Panc1 (cell line): ENCODE measurements at regions not wholly inside any gene's neighbourhood (a gene's known extent, or its start where the extent isn't known, plus 50 kb on each side); places are given as distances from the start of the nearest gene placed in this dataset.

Experiments
- ATAC-seq: fragments of 200-7000 bp; cut with Tn5 transposase; 2 replicates; pipeline ENCODE4 v1.9.1; 2020; ENCODE audit warnings: mild to moderate bottlenecking, moderate library complexity
- BruUV-seq: library from RNA; stranded (reverse); fragments of 400-500 nt; replicated peaks from 2 replicates; lab custom pipeline; 2021; lab: Mats Ljungman, UMichigan
- CTCF ChIA-PET: fragments of 300-600 bp; sonication (Branson Sonifier 250); formaldehyde crosslinking; loops from one replicate; lab custom pipeline; 2022; ENCODE audit warnings: antibody characterized with exemption; lab: Charles Lee
- POLR2A ChIA-PET: fragments of 300-600 bp; sonication (Branson Sonifier 250); formaldehyde crosslinking; loops from one replicate; lab custom pipeline; 2022; ENCODE audit warnings: antibody characterized with exemption; lab: Charles Lee
- DNase-seq: peaks from one replicate; pipeline ENCODE4 v3.0.0-alpha.2; 2010; ENCODE audit warnings: low read depth, low spot score
- H3K27ac ChIP-seq: 2 replicates; pipeline ENCODE4 v1.5.1; 2011; ENCODE audit warnings: mild to moderate bottlenecking, low read length, inconsistent platforms
- H3K27me3 ChIP-seq: fragments of 200-500 bp; sonication (Bioruptor generic); 2 replicates; pipeline ENCODE4 v1.6.0; 2014; ENCODE audit warnings: low read length, inconsistent platforms; ENCODE audit not compliant: control insufficient read depth, insufficient read depth
- H3K36me3 ChIP-seq: fragments of 200-500 bp; sonication (Bioruptor generic); 2 replicates; pipeline ENCODE4 v1.5.1; 2014; ENCODE audit warnings: inconsistent platforms, mild to moderate bottlenecking, low read length, moderate library complexity; ENCODE audit not compliant: control insufficient read depth, insufficient read depth
- H3K4me1 ChIP-seq: 2 replicates; pipeline ENCODE4 v1.5.1; 2011; ENCODE audit warnings: inconsistent platforms, mild to moderate bottlenecking, low read length, moderate library complexity; ENCODE audit not compliant: control insufficient read depth, insufficient read depth
- H3K4me3 ChIP-seq, 2 experiments: 2 replicates each; pipeline ENCODE4 v1.5.1; 2011 to 2012; ENCODE audit warnings: low read depth in 2 of 2, low read length in 2 of 2, mild to moderate bottlenecking in 2 of 2, inconsistent platforms in 1 of 2, moderate library complexity in 1 of 2
- H3K9me3 ChIP-seq: fragments of 200-500 bp; sonication (Bioruptor generic); 2 replicates; pipeline ENCODE4 v1.5.1; 2014; ENCODE audit warnings: low read depth, mild to moderate bottlenecking, inconsistent platforms, low read length, moderate library complexity; ENCODE audit not compliant: control insufficient read depth, insufficient read depth
- CTCF ChIP-seq: fragments of 450-650 bp; IDR thresholded peaks from 2 replicates; pipeline ENCODE4 v1.5.1; 2017; ENCODE audit warnings: mild to moderate bottlenecking
- POLR2AphosphoS5 ChIP-seq: IDR thresholded peaks from 2 replicates; pipeline ENCODE4 v1.6.1; 2012; ENCODE audit warnings: mild to moderate bottlenecking, low read depth, low read length, moderate library complexity
- SIN3A ChIP-seq: IDR thresholded peaks from 2 replicates; pipeline ENCODE4 v1.6.1; 2012; ENCODE audit warnings: low read depth, mild to moderate bottlenecking, low read length, moderate library complexity, borderline replicate concordance; ENCODE audit not compliant: insufficient read depth
- TCF7L2 ChIP-seq: IDR thresholded peaks from 2 replicates; pipeline ENCODE4 v1.6.1; 2011; ENCODE audit warnings: mild to moderate bottlenecking, low read depth, low read length, inconsistent platforms
- in situ Hi-C: cut with HindIII; loops from 2 replicates; pipeline ENCODE4 v1.10.0; 2016; ENCODE audit warnings: low sequenced_read_pairs, low pct_unique_long_range_greater_than_20kb
- intact Hi-C: fragments of 100-400 bp; cut with micrococcal nuclease; formaldehyde crosslinking; loops from one replicate; pipeline ENCODE4 v1.10.0; 2022; ENCODE audit not compliant: unreplicated experiment
- TF ChIP-seq, protein P1 (sequence below), 2 experiments: IDR thresholded peaks; 2 replicates each; pipeline ENCODE4 v1.6.1; 2011 to 2012; ENCODE audit warnings: low read depth in 2 of 2, control low read depth in 1 of 2, low read length in 1 of 2, mild to moderate bottlenecking in 1 of 2, moderate library complexity in 1 of 2; ENCODE audit not compliant: insufficient read depth in 1 of 2

DNA sequence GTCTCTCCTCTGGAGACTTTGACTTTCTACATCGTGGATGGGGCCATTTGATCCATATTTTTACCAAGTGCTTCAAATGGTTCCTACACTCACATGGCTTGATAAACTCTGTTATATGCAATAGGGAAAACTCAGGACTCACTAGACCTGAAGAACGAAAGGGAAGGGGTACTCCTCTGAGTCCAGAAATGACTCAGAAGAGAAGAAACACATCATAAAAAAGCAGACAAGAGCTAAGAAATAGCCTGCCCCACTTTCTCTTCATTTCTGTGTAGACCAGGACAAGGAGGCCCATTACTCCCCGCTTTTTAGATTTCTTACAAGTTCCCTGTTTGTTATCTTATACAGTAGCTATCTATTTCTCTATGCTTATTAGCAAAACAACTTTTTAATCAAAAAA is 369.8 kb upstream of the ARID1B start:
- POLR2A ChIA-PET: no interaction called here
- H3K4me3 ChIP-seq: no peak overlapping the region
- in situ Hi-C loops: no loop called here
- intact Hi-C loops: no loop called here
- no peaks in the 10 kb centered on the region for H3K36me3 ChIP-seq
- ATAC-seq (no peak), DNase-seq (no peak)
- no peaks in the 10 kb centered on the region for H3K4me1 ChIP-seq
- TF ChIP-seq TCF7L2: no peak
- no TSS peak for BruUV-seq
- H3K9me3 ChIP-seq: no peaks in the 10 kb centered on the region
- no peaks in the 10 kb centered on the region for H3K27me3 ChIP-seq
- CTCF ChIA-PET: no interaction called here
- H3K27ac ChIP-seq: no peak overlapping the region

- H3K4me3 ChIP-seq: no peak overlapping the region
- in situ Hi-C loops: no loop called here
- H3K27me3 ChIP-seq: no peaks in the 10 kb centered on the region
- no peaks in the 10 kb centered on the region for H3K4me1 ChIP-seq
- no peak overlapping the region for H3K27ac ChIP-seq
- no peak for TF ChIP-seq SIN3A
- no peak for TF ChIP-seq CTCF
- TF ChIP-seq, protein P1, sequence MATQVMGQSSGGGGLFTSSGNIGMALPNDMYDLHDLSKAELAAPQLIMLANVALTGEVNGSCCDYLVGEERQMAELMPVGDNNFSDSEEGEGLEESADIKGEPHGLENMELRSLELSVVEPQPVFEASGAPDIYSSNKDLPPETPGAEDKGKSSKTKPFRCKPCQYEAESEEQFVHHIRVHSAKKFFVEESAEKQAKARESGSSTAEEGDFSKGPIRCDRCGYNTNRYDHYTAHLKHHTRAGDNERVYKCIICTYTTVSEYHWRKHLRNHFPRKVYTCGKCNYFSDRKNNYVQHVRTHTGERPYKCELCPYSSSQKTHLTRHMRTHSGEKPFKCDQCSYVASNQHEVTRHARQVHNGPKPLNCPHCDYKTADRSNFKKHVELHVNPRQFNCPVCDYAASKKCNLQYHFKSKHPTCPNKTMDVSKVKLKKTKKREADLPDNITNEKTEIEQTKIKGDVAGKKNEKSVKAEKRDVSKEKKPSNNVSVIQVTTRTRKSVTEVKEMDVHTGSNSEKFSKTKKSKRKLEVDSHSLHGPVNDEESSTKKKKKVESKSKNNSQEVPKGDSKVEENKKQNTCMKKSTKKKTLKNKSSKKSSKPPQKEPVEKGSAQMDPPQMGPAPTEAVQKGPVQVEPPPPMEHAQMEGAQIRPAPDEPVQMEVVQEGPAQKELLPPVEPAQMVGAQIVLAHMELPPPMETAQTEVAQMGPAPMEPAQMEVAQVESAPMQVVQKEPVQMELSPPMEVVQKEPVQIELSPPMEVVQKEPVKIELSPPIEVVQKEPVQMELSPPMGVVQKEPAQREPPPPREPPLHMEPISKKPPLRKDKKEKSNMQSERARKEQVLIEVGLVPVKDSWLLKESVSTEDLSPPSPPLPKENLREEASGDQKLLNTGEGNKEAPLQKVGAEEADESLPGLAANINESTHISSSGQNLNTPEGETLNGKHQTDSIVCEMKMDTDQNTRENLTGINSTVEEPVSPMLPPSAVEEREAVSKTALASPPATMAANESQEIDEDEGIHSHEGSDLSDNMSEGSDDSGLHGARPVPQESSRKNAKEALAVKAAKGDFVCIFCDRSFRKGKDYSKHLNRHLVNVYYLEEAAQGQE (IDR thresholded peaks at IDR 0.05; ENCODE audit: insufficient read depth in 1 of 2, low read depth in 2 of 2, low read length in 1 of 2): no peak
- TF ChIP-seq POLR2AphosphoS5: no peak
- no peak for TF ChIP-seq TCF7L2
- H3K36me3 ChIP-seq: no peaks in the 10 kb centered on the region
- no peaks in the 10 kb centered on the region for H3K9me3 ChIP-seq
- POLR2A ChIA-PET: no interaction called here
- intact Hi-C loops: no loop called here
- ATAC-seq: no peak
- DNase-seq: no peak
- CTCF ChIA-PET: no interaction called here
- no TSS peak for BruUV-seq
These were observed 370.5 kb upstream of the ARID1B start for GRCh38 chr6:156406688-156407087.

DNA sequence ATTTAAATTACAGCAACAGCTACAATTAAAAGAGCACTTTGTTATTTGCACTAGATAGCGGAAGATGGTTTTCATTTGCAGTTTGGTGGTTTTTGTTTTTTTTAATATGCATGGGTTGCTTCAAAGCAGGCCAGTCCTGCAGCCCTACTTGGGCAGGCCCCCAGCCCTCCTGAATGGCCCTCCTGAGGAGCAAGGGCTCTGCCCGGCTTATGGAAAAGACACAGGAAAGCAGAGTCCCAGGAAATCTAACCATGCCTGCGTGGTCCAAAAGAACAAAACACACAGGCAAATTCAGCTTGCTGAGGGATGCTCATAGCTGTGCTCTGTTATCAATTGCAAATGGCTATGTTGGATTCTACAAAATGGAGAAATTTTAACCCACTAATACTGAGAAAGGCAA is 371.1 kb upstream of the ARID1B start:
- no TSS peak for BruUV-seq
- in situ Hi-C loops (no loop called here), intact Hi-C loops (no loop called here)
- POLR2A ChIA-PET: no interaction called here
- no peaks in the 10 kb centered on the region for H3K4me1 ChIP-seq
- no peaks in the 10 kb centered on the region for H3K27me3 ChIP-seq
- H3K36me3 ChIP-seq: no peaks in the 10 kb centered on the region
- no peak overlapping the region for H3K4me3 ChIP-seq
- no peak for TF ChIP-seq TCF7L2
- TF ChIP-seq SIN3A: no peak
- TF ChIP-seq POLR2AphosphoS5: no peak
- TF ChIP-seq, protein P1 (IDR thresholded peaks at IDR 0.05; ENCODE audit: insufficient read depth in 1 of 2, low read depth in 2 of 2, low read length in 1 of 2): no peak
- TF ChIP-seq CTCF: no peak
- DNase-seq (no peak), ATAC-seq (no peak)
- no peaks in the 10 kb centered on the region for H3K9me3 ChIP-seq
- CTCF ChIA-PET: no interaction called here
- H3K27ac ChIP-seq: no peak overlapping the region
